ENCODE measurements at regions not wholly inside any gene's neighbourhood (a gene's known extent, or its start where the extent isn't known, plus 50 kb on each side); places are given as distances from the start of the nearest gene placed in this dataset.

- H3K36me3 ChIP-seq (ENCODE audit: control insufficient read depth, insufficient read depth, low read length), result no peaks in the 10 kb centered on the region
- Mint-ChIP-seq H3K27ac (ENCODE audit: unreplicated experiment) (no peak overlapping the region), H3K4me3 (ENCODE audit: unreplicated experiment) (no peak overlapping the region), H3K9me3 (ENCODE audit: unreplicated experiment) (no peaks in the 10 kb centered on the region), H3K4me1 (ENCODE audit: low read depth, unreplicated experiment) (no peaks in the 10 kb centered on the region), H3K27me3 (ENCODE audit: insufficient read depth, unreplicated experiment) (peaks cover 11% of the 10 kb centered on the region), H3K36me3 (ENCODE audit: insufficient read depth, unreplicated experiment) (no peaks in the 10 kb centered on the region)
- H3K27me3 ChIP-seq (replicated peaks; ENCODE audit: control insufficient read depth, insufficient read depth, low read length), result no peaks in the 10 kb centered on the region; the same call in 1 of the 2 replicates
- H3K4me1 ChIP-seq, result no peaks in the 10 kb centered on the region
- CTCF ChIA-PET, result no interaction called here
- no TSS peak for BruUV-seq (replicated peaks)
- H3K4me3 ChIP-seq (ENCODE audit: low read depth, low read length), result no peak overlapping the region
- intact Hi-C loops (cut with micrococcal nuclease; ENCODE audit: unreplicated experiment), result no loop called here
- no peaks in the 10 kb centered on the region for H3K9me3 ChIP-seq
- no peak for DNase-seq
- POLR2A ChIA-PET, result no interaction called here
- TF ChIP-seq CTCF (IDR thresholded peaks at IDR 0.05; ENCODE audit: insufficient read depth in 1 of 2, low read depth in 1 of 2, low read length in 1 of 2, severe bottlenecking in 1 of 2, unreplicated experiment in 1 of 2), result no peak
Observed at GRCh38 chr3:55189359-55189801, 261.5 kb upstream of the LRTM1 start.

GRCh38 chr3:55185380-55185779, 257.5 kb upstream of the LRTM1 start:
- Mint-ChIP-seq H3K4me3 (ENCODE audit: unreplicated experiment) (no peak overlapping the region), H3K9me3 (ENCODE audit: unreplicated experiment) (no peaks in the 10 kb centered on the region), H3K27me3 (ENCODE audit: insufficient read depth, unreplicated experiment) (peaks cover 14% of the 10 kb centered on the region), H3K4me1 (ENCODE audit: low read depth, unreplicated experiment) (no peaks in the 10 kb centered on the region), H3K27ac (ENCODE audit: unreplicated experiment) (no peak overlapping the region), H3K36me3 (ENCODE audit: insufficient read depth, unreplicated experiment) (no peaks in the 10 kb centered on the region)
- CTCF ChIA-PET, result no interaction called here
- no TSS peak for BruUV-seq (replicated peaks)
- Histone ChIP-seq H3K4me1 (no peaks in the 10 kb centered on the region), H3K36me3 (ENCODE audit: control insufficient read depth, insufficient read depth, low read length) (no peaks in the 10 kb centered on the region), H3K27me3 (replicated peaks; ENCODE audit: control insufficient read depth, insufficient read depth, low read length) (no peaks in the 10 kb centered on the region; the same call in 1 of the 2 replicates), H3K4me3 (ENCODE audit: low read depth, low read length) (no peak overlapping the region), H3K9me3 (no peaks in the 10 kb centered on the region)
- intact Hi-C loops (cut with micrococcal nuclease; ENCODE audit: unreplicated experiment), result no loop called here
- DNase-seq, result no peak
- no peak for TF ChIP-seq CTCF (IDR thresholded peaks at IDR 0.05; ENCODE audit: insufficient read depth in 1 of 2, low read depth in 1 of 2, low read length in 1 of 2, severe bottlenecking in 1 of 2, unreplicated experiment in 1 of 2)
- POLR2A ChIA-PET, result interaction anchor here (0.7 kb wide), 1 partner anchor 1035 kb away, joined by 7 read pairs; no protein-coding TSS in a partner anchor

- Histone ChIP-seq H3K36me3 (ENCODE audit: control insufficient read depth, insufficient read depth, low read length) (no peaks in the 10 kb centered on the region), H3K9me3 (no peaks in the 10 kb centered on the region), H3K4me3 (ENCODE audit: low read depth, low read length) (no peak overlapping the region), H3K4me1 (no peaks in the 10 kb centered on the region), H3K27me3 (replicated peaks; ENCODE audit: control insufficient read depth, insufficient read depth, low read length) (no peaks in the 10 kb centered on the region)
- CTCF ChIA-PET, result no interaction called here
- no peak for DNase-seq
- Mint-ChIP-seq H3K4me3 (ENCODE audit: unreplicated experiment) (no peak overlapping the region), H3K27me3 (ENCODE audit: insufficient read depth, unreplicated experiment) (peaks cover 12% of the 10 kb centered on the region), H3K36me3 (ENCODE audit: insufficient read depth, unreplicated experiment) (no peaks in the 10 kb centered on the region), H3K27ac (ENCODE audit: unreplicated experiment) (no peak overlapping the region), H3K4me1 (ENCODE audit: low read depth, unreplicated experiment) (no peaks in the 10 kb centered on the region), H3K9me3 (ENCODE audit: unreplicated experiment) (no peaks in the 10 kb centered on the region)
- POLR2A ChIA-PET, result no interaction called here
- intact Hi-C loops (cut with micrococcal nuclease; ENCODE audit: unreplicated experiment), result no loop called here
- no peak for TF ChIP-seq CTCF (IDR thresholded peaks at IDR 0.05; ENCODE audit: insufficient read depth in 1 of 2, low read depth in 1 of 2, low read length in 1 of 2, severe bottlenecking in 1 of 2, unreplicated experiment in 1 of 2)
- BruUV-seq (replicated peaks), result no TSS peak
Observed at GRCh38 chr3:55183201-55183600, 255.3 kb upstream of the LRTM1 start.

All from Caco-2 (cell line).